ENCODE measurements at regions not wholly inside any gene's neighbourhood (a gene's known extent, or its start where the extent isn't known, plus 50 kb on each side); places are given as distances from the start of the nearest gene placed in this dataset.
"Not testable (repeated sequence)": the region's sequence is repeated elsewhere in the genome, so short reads cannot be mapped to it uniquely, and the experiment has no call there.

DNA sequence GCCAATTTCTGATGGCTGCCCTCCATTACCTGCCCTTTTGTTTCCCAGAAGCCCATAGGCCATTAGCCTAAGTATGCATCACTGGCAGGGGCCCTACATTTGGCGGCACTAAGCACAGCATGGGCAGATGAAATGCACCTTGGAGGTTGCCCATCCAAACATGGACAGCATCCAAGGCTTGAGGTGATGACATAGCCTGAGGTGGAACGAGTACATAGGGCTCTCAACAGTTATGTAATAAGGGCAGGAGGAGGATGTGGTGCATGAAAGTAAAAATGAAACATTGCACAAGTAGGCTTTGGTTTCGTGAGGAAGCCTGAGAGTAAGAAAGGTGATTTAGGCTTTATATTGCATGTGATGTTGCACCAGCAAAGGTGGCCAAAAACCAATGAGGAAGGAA is 148.1 kb downstream of the FAM76B start:
- no peak for DNase-seq

GRCh38 chr11:95638501-95638900 is 151.1 kb downstream of the FAM76B start:
- DNase-seq = no peak

DNA sequence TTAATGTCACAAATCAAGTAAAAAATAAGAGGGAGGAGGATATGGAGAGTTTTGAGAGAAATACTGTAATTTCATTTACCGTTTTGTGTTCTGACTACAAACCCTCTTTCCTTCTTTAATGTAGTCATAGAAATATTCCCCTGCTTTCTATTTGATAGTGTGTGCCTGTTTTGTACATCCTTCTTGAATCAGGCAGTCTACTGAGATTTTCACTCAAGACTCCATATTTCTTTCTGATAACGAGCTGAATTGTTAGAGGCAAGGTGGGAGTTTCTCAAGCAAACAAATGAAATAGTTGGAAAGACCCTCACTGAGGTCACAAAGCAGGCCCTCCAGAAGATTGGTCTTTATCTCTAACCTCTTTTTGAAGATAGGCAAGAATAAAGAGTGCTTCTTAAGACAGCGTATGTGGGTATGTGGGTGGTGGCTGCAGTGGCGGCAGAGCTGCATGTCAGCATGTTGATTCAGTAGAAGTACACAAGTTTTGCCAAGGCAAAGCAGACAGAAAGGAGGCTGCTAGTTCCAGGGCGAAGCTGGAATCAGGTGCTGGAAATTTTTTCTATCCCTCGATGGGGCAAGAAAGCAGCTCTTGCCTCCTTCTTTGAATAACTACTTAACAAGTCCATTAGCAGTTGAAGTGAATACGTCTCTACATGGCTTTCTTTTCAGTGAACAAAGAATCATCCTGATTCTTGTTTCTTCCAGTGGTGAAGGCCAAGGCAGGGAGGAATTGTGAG is 164.2 kb downstream of the FAM76B start:
- no peak for DNase-seq

DNA sequence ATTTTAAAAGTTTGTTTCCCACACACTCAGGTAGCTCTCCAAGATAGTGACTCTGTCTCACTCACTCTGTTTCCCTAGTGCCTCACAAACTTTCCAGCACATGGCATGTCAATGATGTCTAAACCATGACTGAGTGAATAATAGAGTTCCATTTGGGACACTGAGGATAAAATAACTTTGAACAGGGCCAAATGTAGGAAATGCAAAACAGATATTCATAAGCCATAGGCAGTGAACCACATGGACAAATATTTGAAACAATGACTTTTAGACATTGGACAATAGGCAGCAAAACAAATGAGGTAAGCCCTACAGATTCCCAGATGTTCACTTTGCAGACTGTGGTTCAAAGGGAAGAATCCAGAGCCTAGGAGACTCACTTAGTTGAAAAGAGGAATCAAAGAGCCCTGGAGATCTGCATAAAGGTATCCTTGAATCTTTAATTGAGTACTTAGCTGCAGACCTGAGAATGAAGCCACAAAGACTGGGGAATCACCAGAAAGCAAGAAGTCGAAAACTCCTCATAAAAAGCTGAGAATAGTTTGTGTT is 173.3 kb downstream of the FAM76B start:
- no peak for DNase-seq

DNA sequence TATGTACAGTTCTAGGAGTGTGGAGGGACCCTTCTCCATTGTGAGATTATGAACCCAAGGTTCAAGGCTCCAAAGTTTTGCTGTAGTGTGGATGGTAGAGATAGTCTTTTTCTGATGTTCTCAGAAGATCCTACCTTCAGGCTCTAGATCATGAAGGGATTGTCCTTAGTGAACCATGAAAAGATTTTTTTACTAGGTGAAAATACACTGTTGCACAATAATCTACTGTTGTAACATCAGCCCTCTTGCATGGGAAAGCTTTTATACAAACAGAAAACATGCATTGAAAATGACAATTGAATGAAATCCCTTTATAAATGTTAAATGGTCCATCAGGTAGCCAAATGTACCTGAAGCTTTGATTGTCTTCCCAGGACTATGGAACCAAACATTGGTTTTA is 177.8 kb downstream of the FAM76B start:
- no peak for DNase-seq

DNA sequence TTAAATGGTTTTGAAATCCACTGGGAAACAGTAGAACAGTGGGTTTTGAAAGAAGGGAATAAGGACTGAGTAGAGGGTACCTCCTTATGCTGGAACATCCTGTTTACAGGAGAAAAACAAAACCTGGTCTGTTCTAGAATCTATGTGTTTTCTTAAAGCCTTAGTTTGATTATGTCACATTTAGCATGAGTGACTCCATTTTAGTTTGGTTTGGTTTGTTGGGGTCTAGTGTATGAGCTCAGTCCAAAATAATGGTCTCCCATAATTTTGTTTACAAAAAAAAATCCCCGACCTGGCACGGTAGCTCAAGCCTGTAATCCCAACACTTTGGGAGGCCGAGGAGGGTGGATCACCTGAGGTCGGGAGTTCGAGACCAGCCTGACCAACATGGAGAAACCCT is 179.4 kb downstream of the FAM76B start:
- not testable (repeated sequence) for DNase-seq

- no peak for DNase-seq
Measured at GRCh38 chr11:95608093-95608492, 181.5 kb downstream of the FAM76B start.

DNA sequence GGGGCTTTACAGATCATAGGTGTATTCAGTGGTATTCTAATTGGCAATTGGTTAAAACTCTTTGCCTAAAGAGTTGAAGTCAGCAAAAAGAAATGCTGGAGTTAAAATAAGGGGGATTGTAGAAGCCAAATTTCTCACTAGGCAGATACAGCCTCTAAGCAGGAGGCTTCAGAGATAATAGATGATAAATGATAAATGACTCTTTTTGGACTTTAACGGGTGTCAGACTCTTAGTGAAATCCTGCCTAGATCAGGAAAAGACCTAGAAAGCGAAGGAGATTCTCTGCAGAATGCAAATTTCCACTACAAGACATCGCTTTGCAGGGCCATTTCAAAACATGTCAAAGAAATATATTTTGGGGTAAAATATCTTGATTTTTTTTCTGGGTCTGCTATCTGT is 182.8 kb downstream of the FAM76B start:
- DNase-seq = no peak

DNA sequence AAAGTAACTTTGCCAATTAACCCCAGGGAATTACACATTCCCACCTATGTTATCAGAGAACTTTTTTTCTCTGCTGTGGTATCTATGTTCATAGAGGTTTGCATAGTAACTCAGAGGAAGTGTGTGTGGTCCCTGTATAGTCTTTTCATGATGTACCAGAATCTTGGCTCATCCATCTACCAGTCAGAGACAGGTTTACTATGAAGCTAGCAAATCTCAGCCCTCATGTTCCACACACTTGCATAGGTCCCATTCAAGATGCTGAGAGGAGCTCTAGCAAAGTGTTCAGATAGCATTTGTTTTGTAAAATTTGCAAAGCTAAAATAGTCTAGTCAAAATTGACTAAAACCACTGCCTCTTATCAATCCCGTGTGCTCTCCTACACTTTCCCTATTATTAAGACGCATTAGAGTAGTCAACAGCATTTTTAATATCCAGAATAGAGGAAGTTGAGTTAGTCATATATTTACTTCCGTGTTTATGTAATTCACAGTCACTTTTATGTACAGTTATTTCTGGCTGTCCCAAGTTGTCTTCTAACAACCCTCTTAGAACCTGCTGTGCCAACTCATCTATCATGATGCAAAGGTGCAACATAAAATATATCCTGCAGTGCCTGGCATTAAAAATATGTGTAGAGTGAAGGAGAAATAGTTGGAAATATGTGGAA is 184.2 kb downstream of the FAM76B start:
- DNase-seq = no peak

DNA sequence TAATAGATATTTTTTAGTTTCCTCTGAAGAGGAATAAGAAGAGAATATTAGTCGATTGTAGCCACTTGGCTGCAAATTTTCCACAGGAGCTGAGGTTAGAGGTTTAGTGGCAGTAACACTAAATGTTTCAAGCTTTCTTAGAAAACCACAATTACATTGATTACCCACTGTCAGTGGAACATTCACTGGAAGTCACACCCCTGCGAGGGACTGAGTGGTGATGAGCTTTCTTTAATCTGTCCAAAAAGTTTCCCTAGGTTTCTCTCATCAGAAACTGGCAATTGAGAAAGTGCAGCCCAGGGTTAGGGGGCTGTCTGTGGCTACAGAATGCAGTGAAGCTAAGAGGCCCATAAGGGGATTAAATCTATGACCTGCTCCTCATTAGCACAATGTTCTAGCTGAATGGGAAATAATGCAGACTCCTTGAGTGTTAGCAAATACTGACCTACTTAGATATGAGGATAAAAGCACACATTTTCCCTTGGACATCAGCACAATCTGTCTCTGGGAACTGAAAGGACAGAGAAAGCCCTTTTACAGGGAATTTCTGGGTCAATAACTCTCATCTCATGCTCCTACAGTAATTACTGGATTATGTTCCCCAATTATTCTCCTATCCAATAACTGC is 189.5 kb downstream of the FAM76B start:
- no peak for DNase-seq

DNA sequence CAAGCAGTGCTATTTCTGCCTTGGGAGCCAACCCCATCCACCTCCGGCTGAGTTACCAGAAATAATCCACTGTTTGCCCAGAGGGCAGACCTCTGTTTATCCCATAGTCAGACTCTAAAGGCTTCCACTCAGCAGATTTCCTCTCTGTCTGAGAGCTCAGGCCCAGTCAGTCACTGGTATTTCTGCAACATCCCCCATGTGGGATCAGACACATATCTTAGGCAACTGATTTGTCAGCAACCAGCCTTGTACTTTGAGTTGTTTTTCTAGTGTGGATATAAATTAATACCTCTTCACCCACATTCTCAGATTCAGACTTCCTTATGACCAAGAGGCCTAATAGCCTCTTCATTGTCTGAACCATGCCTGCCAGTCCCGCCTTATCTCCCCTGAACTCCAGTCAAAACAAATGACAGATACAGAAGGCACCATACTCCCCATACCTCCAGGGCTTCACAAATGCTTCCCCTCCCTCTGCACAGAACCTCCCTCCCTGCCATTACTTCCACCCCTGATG is 193.6 kb downstream of the FAM76B start:
- DNase-seq = no peak

DNA sequence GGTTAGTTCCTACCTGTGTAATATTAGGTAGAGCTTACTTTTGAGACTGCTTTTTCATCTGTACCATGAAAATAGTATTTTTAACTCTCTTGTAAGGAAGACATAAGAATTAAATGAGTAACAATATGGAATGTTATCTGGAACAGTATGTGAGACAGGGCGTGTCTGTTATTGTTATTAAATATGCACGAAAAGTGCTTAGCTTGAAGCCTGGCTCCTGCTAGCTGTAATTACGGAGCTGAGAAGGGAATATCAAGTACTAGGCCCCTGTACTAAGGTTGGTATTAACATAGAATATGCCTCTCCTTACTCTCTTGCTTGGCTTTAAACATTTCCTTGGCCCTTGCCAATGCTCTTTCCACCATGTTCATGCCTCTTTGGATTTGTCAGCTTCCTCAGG is 194.0 kb downstream of the FAM76B start:
- no peak for DNase-seq

- no peak for DNase-seq
Measured at GRCh38 chr11:95593111-95593510, 196.5 kb downstream of the FAM76B start.

DNA sequence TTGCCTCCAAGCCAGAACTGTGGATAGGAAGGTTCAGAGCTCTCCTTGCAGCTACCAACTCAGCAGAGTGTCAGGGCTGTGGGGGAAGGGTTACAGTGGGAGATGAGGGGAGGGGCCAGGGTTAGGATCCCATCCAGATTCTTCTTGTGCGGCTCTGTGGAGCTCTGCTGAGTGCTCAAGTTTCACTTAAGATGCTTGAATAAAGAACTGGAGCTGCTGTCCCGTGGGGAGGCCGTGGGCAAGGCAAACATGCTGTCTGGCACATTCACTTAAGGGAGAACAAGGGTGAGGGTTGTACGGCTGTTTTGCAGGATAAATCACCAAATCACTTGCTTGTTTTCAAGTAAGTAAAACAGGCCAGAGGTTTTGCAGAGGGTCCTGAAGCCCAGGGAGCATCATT is 197.1 kb downstream of the FAM76B start:
- DNase-seq = no peak

GRCh38 chr11:95589893-95590612 is 199.5 kb downstream of the FAM76B start:
- no peak for DNase-seq

- DNase-seq = no peak
Measured at GRCh38 chr11:95588821-95589220, 200.8 kb downstream of the FAM76B start.

DNA sequence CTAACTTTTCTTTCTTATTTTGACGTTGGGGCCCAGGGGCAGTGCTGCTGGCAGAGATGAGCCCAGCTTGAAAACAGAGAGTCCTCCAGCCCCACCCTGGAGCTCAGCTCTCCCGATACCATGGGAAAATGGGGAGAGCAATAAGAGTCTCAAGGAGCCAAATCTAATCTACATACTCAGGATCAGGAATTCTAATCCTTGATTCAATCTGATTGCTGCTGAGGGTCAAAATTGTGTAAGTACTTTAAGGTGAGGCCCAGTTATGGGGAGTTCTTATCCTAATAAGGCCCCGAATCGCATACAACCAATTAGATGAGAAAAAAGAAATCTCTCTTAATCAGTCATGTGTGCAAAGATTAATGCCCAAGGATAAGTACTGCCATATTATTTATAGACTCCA is 202.9 kb downstream of the FAM76B start:
- DNase-seq = no peak

GRCh38 chr11:95586155-95586554 is 203.4 kb downstream of the FAM76B start:
- DNase-seq = no peak

DNA sequence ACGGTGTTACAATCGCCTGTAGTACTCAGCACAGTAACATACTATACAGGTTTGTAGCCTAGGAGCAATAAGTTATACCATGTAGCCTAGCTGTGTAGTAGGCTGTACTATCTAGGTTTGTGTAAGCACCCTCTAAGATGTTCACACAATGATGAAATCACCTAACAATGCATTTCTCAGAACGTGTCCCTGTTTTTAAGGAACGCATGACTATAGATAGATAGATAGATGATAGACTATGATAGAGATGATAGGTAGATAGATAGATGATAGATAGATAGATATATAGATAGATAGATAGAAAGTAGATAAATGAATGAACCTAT is 203.9 kb downstream of the FAM76B start:
- no peak for DNase-seq

DNA sequence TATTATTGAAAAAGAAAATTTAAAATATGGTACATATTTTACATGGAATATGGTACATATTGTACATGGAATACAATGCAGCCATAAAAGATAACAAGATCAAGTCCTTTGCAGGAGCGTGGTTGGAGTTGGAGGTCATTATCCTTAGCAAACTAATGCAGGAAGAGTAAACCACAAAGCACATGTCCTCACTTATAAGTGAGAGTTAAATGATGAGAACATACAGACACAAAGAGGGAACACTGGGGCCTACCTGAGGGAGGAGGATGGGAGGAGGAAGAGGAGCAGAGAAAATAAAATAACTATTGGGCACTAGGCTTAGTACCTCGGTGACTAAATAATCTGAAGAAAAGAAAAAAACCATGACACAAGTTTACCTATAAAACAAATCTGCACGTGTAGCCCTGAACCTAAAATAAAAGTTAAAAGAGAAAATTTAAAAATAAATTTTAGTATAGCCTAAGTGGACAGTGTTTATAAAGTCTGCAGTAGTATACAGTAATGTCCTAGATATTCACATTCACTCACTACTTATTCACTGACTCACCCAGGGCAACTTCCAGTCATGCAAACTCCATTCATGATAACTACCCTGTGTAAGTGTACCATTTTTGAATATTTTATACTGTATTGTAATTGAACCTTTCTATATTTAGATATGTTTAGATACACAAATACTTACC is 204.4 kb downstream of the FAM76B start:
- no peak for DNase-seq

GRCh38 chr11:95584589-95584988 is 205.0 kb downstream of the FAM76B start:
- DNase-seq = no peak

GRCh38 chr11:95584180-95584579 is 205.4 kb downstream of the FAM76B start:
- no peak for DNase-seq
